ENCODE measurements at regions not wholly inside any gene's neighbourhood (a gene's known extent, or its start where the extent isn't known, plus 50 kb on each side); places are given as distances from the start of the nearest gene placed in this dataset.

DNA sequence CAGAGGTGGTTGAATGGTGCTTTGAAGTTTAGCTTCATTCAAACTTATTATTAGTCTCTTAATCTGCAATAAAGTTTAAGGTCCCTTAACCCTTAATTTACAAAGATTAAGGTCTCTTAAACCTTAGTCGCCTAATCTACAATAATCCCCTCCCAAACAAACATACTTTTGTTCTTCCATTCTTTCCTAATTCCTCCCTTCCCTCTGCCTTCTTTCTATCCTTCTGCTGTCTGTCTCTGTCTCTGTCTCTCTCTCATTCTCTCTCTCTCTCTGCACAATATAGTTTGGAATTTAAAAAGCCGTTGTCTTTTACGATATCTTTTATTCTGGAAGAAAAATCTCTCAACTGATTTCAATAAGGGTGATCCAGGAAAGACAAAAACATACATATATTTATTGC is 1096.8 kb upstream of the ATXN8OS start:
- TF ChIP-seq EZH2 (optimal IDR thresholded peaks at IDR 0.05; ENCODE audit: low read depth, low read length) = no peak
- TF ChIP-seq, protein P1, sequence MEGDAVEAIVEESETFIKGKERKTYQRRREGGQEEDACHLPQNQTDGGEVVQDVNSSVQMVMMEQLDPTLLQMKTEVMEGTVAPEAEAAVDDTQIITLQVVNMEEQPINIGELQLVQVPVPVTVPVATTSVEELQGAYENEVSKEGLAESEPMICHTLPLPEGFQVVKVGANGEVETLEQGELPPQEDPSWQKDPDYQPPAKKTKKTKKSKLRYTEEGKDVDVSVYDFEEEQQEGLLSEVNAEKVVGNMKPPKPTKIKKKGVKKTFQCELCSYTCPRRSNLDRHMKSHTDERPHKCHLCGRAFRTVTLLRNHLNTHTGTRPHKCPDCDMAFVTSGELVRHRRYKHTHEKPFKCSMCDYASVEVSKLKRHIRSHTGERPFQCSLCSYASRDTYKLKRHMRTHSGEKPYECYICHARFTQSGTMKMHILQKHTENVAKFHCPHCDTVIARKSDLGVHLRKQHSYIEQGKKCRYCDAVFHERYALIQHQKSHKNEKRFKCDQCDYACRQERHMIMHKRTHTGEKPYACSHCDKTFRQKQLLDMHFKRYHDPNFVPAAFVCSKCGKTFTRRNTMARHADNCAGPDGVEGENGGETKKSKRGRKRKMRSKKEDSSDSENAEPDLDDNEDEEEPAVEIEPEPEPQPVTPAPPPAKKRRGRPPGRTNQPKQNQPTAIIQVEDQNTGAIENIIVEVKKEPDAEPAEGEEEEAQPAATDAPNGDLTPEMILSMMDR (IDR thresholded peaks at IDR 0.05; ENCODE audit: low read length) = no peak
